Keratinocyte (primary cell): ENCODE measurements at regions not wholly inside any gene's neighbourhood (a gene's known extent, or its start where the extent isn't known, plus 50 kb on each side); places are given as distances from the start of the nearest gene placed in this dataset.

Experiments used
- DNase-seq: peaks from one replicate; pipeline ENCODE4 v3.0.0-alpha.2; 2011; ENCODE audit warnings: low read depth, missing footprints, low spot score
- FAIRE-seq: peaks from 2 replicates; lab custom pipeline; 2011; peaks lifted over from hg19 to GRCh38; lab: Jason Lieb, UNC
- H2AFZ ChIP-seq: 2 replicates; pipeline ENCODE4 v1.6.0; 2012; ENCODE audit warnings: low read length, control low read depth, inconsistent platforms; ENCODE audit not compliant: control insufficient read depth
- H3K27ac ChIP-seq: 2 replicates; pipeline ENCODE4 v1.5.1; 2011; ENCODE audit warnings: low read length; ENCODE audit not compliant: control insufficient read depth, insufficient read depth
- H3K27me3 ChIP-seq: 3 replicates; pipeline ENCODE4 v1.6.0; 2011; ENCODE audit warnings: low read length; ENCODE audit not compliant: control insufficient read depth, insufficient read depth; ENCODE audit errors: extremely low read depth
- H3K36me3 ChIP-seq, 2 experiments: 2 replicates in 1 of 2; 3 replicates in 1 of 2; pipeline ENCODE4 v1.5.1; 2011; ENCODE audit warnings: low read length in 2 of 2, mild to moderate bottlenecking in 1 of 2; ENCODE audit not compliant: control insufficient read depth in 2 of 2, insufficient read depth in 2 of 2; ENCODE audit errors: extremely low read depth in 1 of 2
- H3K4me1 ChIP-seq: 3 replicates; pipeline ENCODE4 v1.5.1; 2011; ENCODE audit warnings: low read length; ENCODE audit not compliant: control insufficient read depth, insufficient read depth; ENCODE audit errors: extremely low read depth
- H3K4me2 ChIP-seq: 3 replicates; pipeline ENCODE4 v1.6.0; 2011; ENCODE audit warnings: low read depth, low read length; ENCODE audit not compliant: control insufficient read depth, insufficient read depth; ENCODE audit errors: extremely low read depth
- H3K4me3 ChIP-seq, 3 experiments: fragments of 200-600 bp in 1 of 3; sonication (generic) in 1 of 3; 2 replicates in 2 of 3; 3 replicates in 1 of 3; pipeline ENCODE4 v1.5.1; 2011 to 2016; ENCODE audit warnings: low read length in 3 of 3, mild to moderate bottlenecking in 3 of 3, control low read depth in 2 of 3, inconsistent platforms in 1 of 3, low read depth in 1 of 3, mixed read lengths in 1 of 3, mixed run types in 1 of 3, moderate library complexity in 1 of 3; ENCODE audit not compliant: control insufficient read depth in 2 of 3, insufficient read depth in 2 of 3; ENCODE audit errors: extremely low read depth in 1 of 3
- H3K79me2 ChIP-seq: 2 replicates; pipeline ENCODE4 v1.6.0; 2012; ENCODE audit warnings: low read length; ENCODE audit not compliant: control insufficient read depth, insufficient read depth
- H3K9ac ChIP-seq: 3 replicates; pipeline ENCODE4 v1.6.0; 2011; ENCODE audit warnings: low read length; ENCODE audit not compliant: control insufficient read depth, insufficient read depth; ENCODE audit errors: extremely low read depth
- H3K9me1 ChIP-seq: 3 replicates; pipeline ENCODE4 v1.6.0; 2011; ENCODE audit warnings: low read length; ENCODE audit not compliant: control insufficient read depth, insufficient read depth; ENCODE audit errors: extremely low read depth
- H3K9me3 ChIP-seq: 2 replicates; pipeline ENCODE4 v1.5.1; 2012; ENCODE audit warnings: low read depth, low read length; ENCODE audit not compliant: control insufficient read depth
- H4K20me1 ChIP-seq: 3 replicates; pipeline ENCODE4 v1.6.0; 2011; ENCODE audit warnings: low read length; ENCODE audit not compliant: control insufficient read depth, insufficient read depth; ENCODE audit errors: extremely low read depth
- EZH2 ChIP-seq: IDR thresholded peaks from one replicate; pipeline ENCODE4 v1.6.1; 2012; ENCODE audit warnings: inconsistent platforms, mild to moderate bottlenecking, low read length, moderate library complexity
- dilution Hi-C: fragments of 300-500 bp; cut with MboI; formaldehyde crosslinking; loops from one replicate; pipeline ENCODE4 v1.7.0; 2020; ENCODE audit warnings: low sequenced_read_pairs; ENCODE audit not compliant: extremely low pct_ligation_motif_present
- TF ChIP-seq, protein P1 (sequence below), 3 experiments: IDR thresholded peaks in 1 of 3; conservative IDR thresholded peaks in 1 of 3; optimal IDR thresholded peaks in 1 of 3; 2 replicates in 2 of 3; 3 replicates in 1 of 3; pipeline versions ENCODE3 to v1.5.1; 2011; ENCODE audit warnings: low read length in 3 of 3, mild to moderate bottlenecking in 3 of 3, moderate library complexity in 2 of 3, control low read depth in 1 of 3, inconsistent platforms in 1 of 3; ENCODE audit not compliant: insufficient read depth in 2 of 3; ENCODE audit errors: extremely low read depth in 1 of 3

DNA sequence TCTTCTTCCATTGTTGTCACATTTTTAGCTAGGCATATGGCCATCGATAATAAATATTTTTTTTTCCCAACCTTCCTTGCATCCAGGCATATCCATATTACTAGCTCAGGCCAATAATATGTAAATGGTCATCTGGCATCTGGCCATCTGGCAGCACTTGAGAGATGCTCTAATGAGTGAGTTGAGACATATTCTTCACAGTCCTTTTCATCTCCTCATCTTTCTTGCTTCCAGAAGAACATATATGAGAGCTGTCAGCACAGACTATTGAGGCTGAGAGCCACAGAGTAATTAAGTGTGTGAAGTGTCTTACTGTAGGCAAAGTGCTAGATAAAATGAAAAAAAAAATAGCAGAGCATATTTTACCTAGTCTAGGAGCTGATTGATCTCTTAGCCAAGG, 628.4 kb upstream of the TMPRSS15 start:
- dilution Hi-C loops, result no loop called here
- H3K27ac ChIP-seq, result no peak overlapping the region
- no peaks in the 10 kb centered on the region for H3K79me2 ChIP-seq
- no peak overlapping the region for H3K4me2 ChIP-seq
- H3K4me3 ChIP-seq, result no peak overlapping the region
- no peak overlapping the region for H3K9ac ChIP-seq
- H3K27me3 ChIP-seq, result no peaks in the 10 kb centered on the region
- TF ChIP-seq EZH2, result no peak
- TF ChIP-seq, protein P1, sequence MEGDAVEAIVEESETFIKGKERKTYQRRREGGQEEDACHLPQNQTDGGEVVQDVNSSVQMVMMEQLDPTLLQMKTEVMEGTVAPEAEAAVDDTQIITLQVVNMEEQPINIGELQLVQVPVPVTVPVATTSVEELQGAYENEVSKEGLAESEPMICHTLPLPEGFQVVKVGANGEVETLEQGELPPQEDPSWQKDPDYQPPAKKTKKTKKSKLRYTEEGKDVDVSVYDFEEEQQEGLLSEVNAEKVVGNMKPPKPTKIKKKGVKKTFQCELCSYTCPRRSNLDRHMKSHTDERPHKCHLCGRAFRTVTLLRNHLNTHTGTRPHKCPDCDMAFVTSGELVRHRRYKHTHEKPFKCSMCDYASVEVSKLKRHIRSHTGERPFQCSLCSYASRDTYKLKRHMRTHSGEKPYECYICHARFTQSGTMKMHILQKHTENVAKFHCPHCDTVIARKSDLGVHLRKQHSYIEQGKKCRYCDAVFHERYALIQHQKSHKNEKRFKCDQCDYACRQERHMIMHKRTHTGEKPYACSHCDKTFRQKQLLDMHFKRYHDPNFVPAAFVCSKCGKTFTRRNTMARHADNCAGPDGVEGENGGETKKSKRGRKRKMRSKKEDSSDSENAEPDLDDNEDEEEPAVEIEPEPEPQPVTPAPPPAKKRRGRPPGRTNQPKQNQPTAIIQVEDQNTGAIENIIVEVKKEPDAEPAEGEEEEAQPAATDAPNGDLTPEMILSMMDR (optimal IDR thresholded peaks at IDR 0.05 in 1 of 3, IDR thresholded peaks at IDR 0.05 in 1 of 3, conservative IDR thresholded peaks at IDR 0.05 in 1 of 3; ENCODE audit: extremely low read depth in 1 of 3, insufficient read depth in 2 of 3, low read length in 3 of 3), result no peak
- FAIRE-seq (no peak), DNase-seq (no peak)
- H2AFZ ChIP-seq, result no peak overlapping the region
- no peaks in the 10 kb centered on the region for H3K9me3 ChIP-seq
- H3K36me3 ChIP-seq, result no peaks in the 10 kb centered on the region
- no peaks in the 10 kb centered on the region for H4K20me1 ChIP-seq
- no peaks in the 10 kb centered on the region for H3K9me1 ChIP-seq
- H3K4me1 ChIP-seq, result no peaks in the 10 kb centered on the region

DNA sequence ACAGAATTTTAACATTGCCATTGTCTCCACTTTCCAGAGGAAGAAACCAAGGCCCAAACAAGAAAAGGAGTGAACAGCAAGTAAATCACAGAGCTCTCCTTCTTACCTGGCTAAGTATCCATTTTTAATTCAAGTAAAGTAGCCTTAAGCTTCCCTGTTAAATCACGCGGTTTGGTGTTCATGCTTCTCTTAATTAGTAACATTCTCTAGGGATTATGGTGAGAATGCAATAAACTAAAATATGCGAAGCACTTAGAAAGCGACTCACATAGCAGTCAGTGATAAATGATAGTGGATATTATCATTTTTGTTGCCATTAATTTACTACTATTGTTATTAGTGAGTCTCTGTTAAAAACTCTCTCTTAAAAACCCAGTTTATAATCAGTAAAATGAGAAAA, 630.5 kb upstream of the TMPRSS15 start:
- H4K20me1 ChIP-seq, result no peaks in the 10 kb centered on the region
- no peaks in the 10 kb centered on the region for H3K9me1 ChIP-seq
- TF ChIP-seq, protein P1 (optimal IDR thresholded peaks at IDR 0.05 in 1 of 3, IDR thresholded peaks at IDR 0.05 in 1 of 3, conservative IDR thresholded peaks at IDR 0.05 in 1 of 3; ENCODE audit: extremely low read depth in 1 of 3, insufficient read depth in 2 of 3, low read length in 3 of 3), result no peak
- no peak for TF ChIP-seq EZH2

More for the DNA sequence above, 630.5 kb upstream of the TMPRSS15 start:
- no peak for FAIRE-seq
- Histone ChIP-seq H3K27me3 (no peaks in the 10 kb centered on the region), H3K36me3 (no peaks in the 10 kb centered on the region), H3K9ac (no peak overlapping the region), H3K27ac (no peak overlapping the region), H2AFZ (no peak overlapping the region), H3K4me3 (no peak overlapping the region), H3K79me2 (no peaks in the 10 kb centered on the region), H3K4me1 (no peaks in the 10 kb centered on the region), H3K4me2 (no peak overlapping the region), H3K9me3 (peaks cover 5% of the 10 kb centered on the region)
- dilution Hi-C loops, result no loop called here
- no peak for DNase-seq
